ENCODE measurements at regions not wholly inside any gene's neighbourhood (a gene's known extent, or its start where the extent isn't known, plus 50 kb on each side); places are given as distances from the start of the nearest gene placed in this dataset.

DNA sequence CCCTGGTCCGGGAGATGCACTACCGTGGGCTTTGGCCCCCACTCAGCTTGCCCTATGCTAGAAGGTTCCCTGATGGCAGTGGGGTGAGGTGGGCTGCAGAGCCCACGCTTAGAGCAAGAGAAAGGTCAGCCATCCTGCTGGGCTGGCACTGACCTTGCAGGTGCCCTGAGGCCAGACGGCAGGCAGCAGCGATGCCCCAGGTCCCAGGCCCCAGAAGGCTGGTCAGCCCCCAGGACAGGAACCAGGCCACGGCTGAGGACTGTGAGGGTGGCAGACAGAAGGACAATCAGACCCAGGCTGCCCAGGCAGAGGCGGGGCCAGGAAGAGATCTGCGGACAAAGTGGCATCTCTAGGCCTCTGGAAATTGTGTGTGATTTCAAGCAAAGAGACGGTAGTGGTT lies 231.7 kb downstream of the CTTN start:
- Histone ChIP-seq H3K9me3 (ENCODE audit: insufficient read depth, low read depth, low read length) (no peaks in the 10 kb centered on the region), H3K4me3 (ENCODE audit: low read length) (no peak overlapping the region), H3K27me3 (ENCODE audit: insufficient read depth, low read length) (no peaks in the 10 kb centered on the region), H3K36me3 (ENCODE audit: insufficient read depth, low read length) (no peaks in the 10 kb centered on the region), H3K9ac (ENCODE audit: low read depth, low read length) (no peak overlapping the region), H3K27ac (ENCODE audit: low read depth, low read length) (no peak overlapping the region), H3K4me1 (ENCODE audit: insufficient read depth, low read length) (0 out of 2 replicates have a peak, but pooled peaks cover 11% of the 10 kb centered on the region)
- WGBS: 94% methylated on average over 9 of the region's 9 CpGs

DNA sequence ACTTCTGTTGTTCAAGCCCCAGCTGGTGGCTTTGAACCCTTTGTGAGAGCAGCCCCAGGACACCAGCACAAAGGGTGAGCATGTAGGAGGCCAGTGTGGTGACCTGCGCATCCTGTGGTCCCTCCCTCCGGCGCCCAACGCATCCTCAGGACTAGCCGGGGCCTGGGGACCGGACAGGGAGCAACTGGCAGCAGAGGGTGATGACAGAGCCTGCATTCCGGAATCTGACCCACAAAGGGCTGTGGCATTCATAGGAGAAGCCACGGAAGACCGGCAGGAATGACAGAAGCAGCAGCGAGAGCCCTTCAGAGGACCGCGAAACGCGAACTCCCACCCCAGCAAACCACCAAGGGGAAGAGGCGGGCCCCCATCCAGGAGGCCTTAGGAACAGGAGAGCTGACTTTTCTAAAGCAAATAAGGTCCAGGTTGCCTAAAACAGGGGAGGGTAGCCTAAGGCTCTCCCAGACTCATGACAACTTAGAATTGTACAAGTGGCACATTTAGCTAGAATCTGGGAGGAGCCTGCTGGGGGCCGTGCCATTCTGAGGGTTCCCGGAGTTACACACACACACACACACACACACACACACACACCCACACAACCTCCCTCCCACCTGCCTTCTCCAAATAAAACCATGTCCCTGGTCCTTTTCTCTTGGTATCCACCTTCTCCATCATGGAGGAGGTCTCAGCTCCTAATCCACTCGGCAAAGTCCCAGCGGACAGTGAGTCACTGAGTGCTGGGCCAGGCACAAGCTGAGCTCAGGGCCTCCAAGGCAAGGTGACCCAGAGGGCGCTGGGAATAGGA lies 232.7 kb downstream of the CTTN start:
- Histone ChIP-seq H3K9me3 (ENCODE audit: insufficient read depth, low read depth, low read length) (no peaks in the 10 kb centered on the region), H3K4me3 (ENCODE audit: low read length) (no peak overlapping the region), H3K4me1 (ENCODE audit: insufficient read depth, low read length) (0 out of 2 replicates have a peak, but pooled peaks cover 11% of the 10 kb centered on the region), H3K27me3 (ENCODE audit: insufficient read depth, low read length) (no peaks in the 10 kb centered on the region), H3K27ac (ENCODE audit: low read depth, low read length) (no peak overlapping the region), H3K9ac (ENCODE audit: low read depth, low read length) (no peak overlapping the region), H3K36me3 (ENCODE audit: insufficient read depth, low read length) (no peaks in the 10 kb centered on the region)
- WGBS: 93% methylated on average over 20 of the region's 20 CpGs

GRCh38 chr11:70631624-70632047 lies 233.3 kb downstream of the CTTN start:
- H3K4me3 ChIP-seq (ENCODE audit: low read length): no peak overlapping the region
- WGBS: 96% methylated on average over 13 of the region's 13 CpGs
- no peaks in the 10 kb centered on the region for H3K9me3 ChIP-seq (ENCODE audit: insufficient read depth, low read depth, low read length)
- no peak overlapping the region for H3K27ac ChIP-seq (ENCODE audit: low read depth, low read length)
- no peaks in the 10 kb centered on the region for H3K27me3 ChIP-seq (ENCODE audit: insufficient read depth, low read length)
- no peak overlapping the region for H3K9ac ChIP-seq (ENCODE audit: low read depth, low read length)
- no peaks in the 10 kb centered on the region for H3K36me3 ChIP-seq (ENCODE audit: insufficient read depth, low read length)
- H3K4me1 ChIP-seq (ENCODE audit: insufficient read depth, low read length): 0 out of 2 replicates have a peak, but pooled peaks cover 11% of the 10 kb centered on the region

DNA sequence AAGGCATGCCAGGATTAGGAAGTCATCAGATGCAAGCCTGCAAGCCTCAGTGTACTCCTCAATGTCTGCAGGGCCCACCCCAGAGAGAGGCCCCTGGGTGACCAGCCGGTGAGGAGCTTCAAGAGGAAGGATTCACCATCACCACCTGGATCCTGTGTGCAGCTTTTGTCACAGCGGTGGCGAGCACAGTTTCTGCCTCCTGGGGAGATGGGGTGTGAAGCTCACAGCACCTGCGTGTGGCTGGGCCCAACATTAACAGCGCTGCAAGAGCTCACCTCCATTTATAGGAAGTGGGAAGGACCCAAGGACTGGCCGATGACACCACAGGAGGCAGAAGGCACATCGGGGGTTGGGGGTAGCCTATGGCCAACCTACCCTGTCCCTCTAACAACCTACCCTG lies 235.3 kb downstream of the CTTN start:
- no peaks in the 10 kb centered on the region for H3K27me3 ChIP-seq (ENCODE audit: insufficient read depth, low read length)
- no peaks in the 10 kb centered on the region for H3K9me3 ChIP-seq (ENCODE audit: insufficient read depth, low read depth, low read length)
- H3K9ac ChIP-seq (ENCODE audit: low read depth, low read length): no peak overlapping the region
- no peak overlapping the region for H3K27ac ChIP-seq (ENCODE audit: low read depth, low read length)
- WGBS: 86% methylated on average over 7 of the region's 7 CpGs
- H3K4me3 ChIP-seq (ENCODE audit: low read length): no peak overlapping the region
- H3K4me1 ChIP-seq (ENCODE audit: insufficient read depth, low read length): 0 out of 2 replicates have a peak, but pooled peaks cover 11% of the 10 kb centered on the region
- no peaks in the 10 kb centered on the region for H3K36me3 ChIP-seq (ENCODE audit: insufficient read depth, low read length)

DNA sequence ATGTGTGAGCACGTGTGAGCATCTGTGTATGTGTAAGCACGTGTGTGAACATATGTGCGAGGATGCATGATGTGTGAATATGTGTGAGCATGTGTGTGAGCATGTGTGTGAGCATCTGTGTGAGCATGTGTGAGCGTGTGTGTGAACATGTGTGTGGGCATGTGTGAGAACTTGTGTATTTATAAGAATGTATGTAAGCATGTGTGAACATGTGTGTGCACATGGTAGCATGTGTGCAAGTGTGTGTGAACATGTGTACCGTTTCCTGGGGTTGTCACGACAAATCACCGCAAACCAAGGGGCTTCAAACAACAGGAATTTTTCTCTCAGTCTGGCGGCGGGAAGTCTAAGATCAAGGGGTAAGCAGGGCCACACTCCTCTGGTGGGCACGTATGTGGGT lies 238.3 kb downstream of the CTTN start:
- Histone ChIP-seq H3K27me3 (ENCODE audit: insufficient read depth, low read length) (no peaks in the 10 kb centered on the region), H3K4me1 (ENCODE audit: insufficient read depth, low read length) (peaks cover 10% of the 10 kb centered on the region; the same call in 1 of the 2 replicates), H3K4me3 (ENCODE audit: low read length) (no peak overlapping the region), H3K36me3 (ENCODE audit: insufficient read depth, low read length) (no peaks in the 10 kb centered on the region), H3K27ac (ENCODE audit: low read depth, low read length) (no peak overlapping the region), H3K9ac (ENCODE audit: low read depth, low read length) (no peak overlapping the region), H3K9me3 (ENCODE audit: insufficient read depth, low read depth, low read length) (no peaks in the 10 kb centered on the region)
- 86% methylated on average over 10 of the region's 10 CpGs for WGBS

- 81% methylated on average over 16 of the region's 16 CpGs for WGBS
- H3K4me1 ChIP-seq (ENCODE audit: insufficient read depth, low read length): peaks cover 17% of the 10 kb centered on the region
- no peaks in the 10 kb centered on the region for H3K9me3 ChIP-seq (ENCODE audit: insufficient read depth, low read depth, low read length)
- no peak overlapping the region for H3K9ac ChIP-seq (ENCODE audit: low read depth, low read length)
- no peak overlapping the region for H3K27ac ChIP-seq (ENCODE audit: low read depth, low read length)
- no peaks in the 10 kb centered on the region for H3K27me3 ChIP-seq (ENCODE audit: insufficient read depth, low read length)
- H3K36me3 ChIP-seq (ENCODE audit: insufficient read depth, low read length): no peaks in the 10 kb centered on the region
- no peak overlapping the region for H3K4me3 ChIP-seq (ENCODE audit: low read length)
Measured at GRCh38 chr11:70637186-70637800, 239.0 kb downstream of the CTTN start.

GRCh38 chr11:70637949-70638583 lies 239.7 kb downstream of the CTTN start:
- WGBS: 86% methylated on average over 18 of the region's 18 CpGs
- no peaks in the 10 kb centered on the region for H3K36me3 ChIP-seq (ENCODE audit: insufficient read depth, low read length)
- H3K27ac ChIP-seq (ENCODE audit: low read depth, low read length): no peak overlapping the region
- no peaks in the 10 kb centered on the region for H3K9me3 ChIP-seq (ENCODE audit: insufficient read depth, low read depth, low read length)
- no peaks in the 10 kb centered on the region for H3K27me3 ChIP-seq (ENCODE audit: insufficient read depth, low read length)
- no peak overlapping the region for H3K9ac ChIP-seq (ENCODE audit: low read depth, low read length)
- H3K4me3 ChIP-seq (ENCODE audit: low read length): no peak overlapping the region
- peaks cover 20% of the 10 kb centered on the region for H3K4me1 ChIP-seq (ENCODE audit: insufficient read depth, low read length)

- Histone ChIP-seq H3K27me3 (ENCODE audit: insufficient read depth, low read length) (no peaks in the 10 kb centered on the region), H3K9me3 (ENCODE audit: insufficient read depth, low read depth, low read length) (no peaks in the 10 kb centered on the region), H3K9ac (ENCODE audit: low read depth, low read length) (no peak overlapping the region), H3K4me1 (ENCODE audit: insufficient read depth, low read length) (peaks cover 27% of the 10 kb centered on the region), H3K36me3 (ENCODE audit: insufficient read depth, low read length) (no peaks in the 10 kb centered on the region), H3K27ac (ENCODE audit: low read depth, low read length) (no peak overlapping the region), H3K4me3 (ENCODE audit: low read length) (no peak overlapping the region)
- WGBS: 94% methylated on average over 8 of the region's 8 CpGs
Measured at GRCh38 chr11:70640408-70640807, 242.1 kb downstream of the CTTN start.

DNA sequence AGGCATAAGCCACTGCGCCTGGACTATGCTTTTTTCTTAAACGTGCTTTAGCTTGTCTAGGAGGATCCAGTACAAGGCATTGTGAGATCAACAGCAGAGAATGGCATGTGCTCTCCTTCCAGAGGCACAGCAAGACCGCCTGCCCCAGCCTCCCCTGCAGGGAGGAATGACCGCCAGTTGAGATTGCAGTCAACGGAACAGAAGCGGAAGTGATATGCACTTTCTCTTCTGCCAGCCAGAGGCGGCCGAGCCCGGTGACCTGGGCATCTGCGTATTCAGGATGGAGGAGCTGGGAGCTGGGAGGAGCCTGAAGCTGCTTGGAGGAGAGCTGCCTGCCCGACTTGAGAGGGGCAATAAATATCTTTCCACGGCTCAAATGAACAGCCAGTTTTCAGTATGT lies 243.0 kb downstream of the CTTN start:
- Histone ChIP-seq H3K36me3 (ENCODE audit: insufficient read depth, low read length) (no peaks in the 10 kb centered on the region), H3K4me3 (ENCODE audit: low read length) (no peak overlapping the region), H3K4me1 (ENCODE audit: insufficient read depth, low read length) (peaks cover 33% of the 10 kb centered on the region), H3K27ac (ENCODE audit: low read depth, low read length) (peak overlapping the region; percentile 43; the same call in 1 of the 2 replicates), H3K9me3 (ENCODE audit: insufficient read depth, low read depth, low read length) (no peaks in the 10 kb centered on the region), H3K27me3 (ENCODE audit: insufficient read depth, low read length) (no peaks in the 10 kb centered on the region), H3K9ac (ENCODE audit: low read depth, low read length) (no peak overlapping the region)
- WGBS: 53% methylated on average over 12 of the region's 12 CpGs

- H3K9me3 ChIP-seq (ENCODE audit: insufficient read depth, low read depth, low read length): no peaks in the 10 kb centered on the region
- H3K4me1 ChIP-seq (ENCODE audit: insufficient read depth, low read length): peaks cover 37% of the 10 kb centered on the region
- no peaks in the 10 kb centered on the region for H3K27me3 ChIP-seq (ENCODE audit: insufficient read depth, low read length)
- H3K27ac ChIP-seq (ENCODE audit: low read depth, low read length): no peak overlapping the region; the same call in 1 of the 2 replicates
- WGBS: 81% methylated on average over 14 of the region's 14 CpGs
- no peak overlapping the region for H3K9ac ChIP-seq (ENCODE audit: low read depth, low read length)
- no peak overlapping the region for H3K4me3 ChIP-seq (ENCODE audit: low read length)
- no peaks in the 10 kb centered on the region for H3K36me3 ChIP-seq (ENCODE audit: insufficient read depth, low read length)
Measured at GRCh38 chr11:70642266-70642665, 243.9 kb downstream of the CTTN start.

GRCh38 chr11:70643642-70644041 lies 245.3 kb downstream of the CTTN start:
- peak overlapping the region; percentile 21; the same call in 1 of the 2 replicates for H3K9ac ChIP-seq (ENCODE audit: low read depth, low read length)
- peaks cover 50% of the 10 kb centered on the region for H3K4me1 ChIP-seq (ENCODE audit: insufficient read depth, low read length)
- no peaks in the 10 kb centered on the region for H3K36me3 ChIP-seq (ENCODE audit: insufficient read depth, low read length)
- no peaks in the 10 kb centered on the region for H3K9me3 ChIP-seq (ENCODE audit: insufficient read depth, low read depth, low read length)
- no peak overlapping the region for H3K27ac ChIP-seq (ENCODE audit: low read depth, low read length)
- H3K4me3 ChIP-seq (ENCODE audit: low read length): no peak overlapping the region
- WGBS: 64% methylated on average over 9 of the region's 9 CpGs
- no peaks in the 10 kb centered on the region for H3K27me3 ChIP-seq (ENCODE audit: insufficient read depth, low read length)
